ENCODE measurements at regions not wholly inside any gene's neighbourhood (a gene's known extent, or its start where the extent isn't known, plus 50 kb on each side); places are given as distances from the start of the nearest gene placed in this dataset.

- POLR2A ChIA-PET: no interaction called here
- Mint-ChIP-seq H3K4me3 (no peak overlapping the region), H3K9me3 (peaks cover 0 to 7% (median 0%) of the 10 kb centered on the region in 3 donors), H3K27me3 (no peaks in the 10 kb centered on the region), H3K36me3 (no peaks in the 10 kb centered on the region), H3K4me1 (no peaks in the 10 kb centered on the region), H3K27ac (no peak overlapping the region)
- no peaks in the 10 kb centered on the region for H3K9me3 ChIP-seq
- no peaks in the 10 kb centered on the region for H3K4me1 ChIP-seq (ENCODE audit: control insufficient read depth in 1 of 2, extremely low read depth in 1 of 2, insufficient read depth in 2 of 2, low read length in 2 of 2)
- no peak overlapping the region for H3K4me3 ChIP-seq (ENCODE audit: control insufficient read depth in 1 of 2, extremely low read depth in 1 of 2, low read length in 1 of 2)
- CTCF ChIA-PET: no interaction called here
- no peaks in the 10 kb centered on the region for H3K36me3 ChIP-seq (ENCODE audit: control insufficient read depth in 2 of 2, extremely low read depth in 1 of 2, insufficient read depth in 1 of 2, low read length in 1 of 2)
- no peak for DNase-seq
- no peaks in the 10 kb centered on the region for H3K27me3 ChIP-seq (replicated peaks in 1 of 2; ENCODE audit: control insufficient read depth in 2 of 2, extremely low read depth in 1 of 2, insufficient read depth in 2 of 2, low read length in 1 of 2)
- WGBS (ENCODE audit: insufficient coverage): 0% methylated on average over 1 of the region's 4 CpGs
- H3K27ac ChIP-seq (ENCODE audit: low read length): no peak overlapping the region
- ATAC-seq (replicated peaks in 1 of 4): no peak
Measured at GRCh38 chr1:195876792-195877191, 731.4 kb downstream of the KCNT2 start.

GRCh38 chr1:195872376-195872775 lies 735.9 kb downstream of the KCNT2 start:
- no peak overlapping the region for H3K27ac Mint-ChIP-seq
- H3K27ac ChIP-seq (ENCODE audit: low read length): no peak overlapping the region
- no peaks in the 10 kb centered on the region for H3K36me3 ChIP-seq (ENCODE audit: control insufficient read depth in 2 of 2, extremely low read depth in 1 of 2, insufficient read depth in 1 of 2, low read length in 1 of 2)
- ChIA-PET POLR2A (no interaction called here), CTCF (no interaction called here)
- H3K4me3 Mint-ChIP-seq: no peak overlapping the region
- no peaks in the 10 kb centered on the region for H3K27me3 ChIP-seq (replicated peaks in 1 of 2; ENCODE audit: control insufficient read depth in 2 of 2, extremely low read depth in 1 of 2, insufficient read depth in 2 of 2, low read length in 1 of 2)
- no peaks in the 10 kb centered on the region for H3K9me3 ChIP-seq
- no peak for ATAC-seq (replicated peaks in 1 of 4)
- no peaks in the 10 kb centered on the region for H3K4me1 ChIP-seq (ENCODE audit: control insufficient read depth in 1 of 2, extremely low read depth in 1 of 2, insufficient read depth in 2 of 2, low read length in 2 of 2)
- H3K4me3 ChIP-seq (ENCODE audit: control insufficient read depth in 1 of 2, extremely low read depth in 1 of 2, low read length in 1 of 2): no peak overlapping the region
- no peak for DNase-seq
- H3K36me3 Mint-ChIP-seq: no peaks in the 10 kb centered on the region
- H3K4me1 Mint-ChIP-seq: no peaks in the 10 kb centered on the region
- H3K9me3 Mint-ChIP-seq: peaks cover 0 to 7% (median 0%) of the 10 kb centered on the region in 3 donors
- H3K27me3 Mint-ChIP-seq: no peaks in the 10 kb centered on the region
- WGBS (ENCODE audit: insufficient coverage): 13% methylated on average over 1 of the region's 3 CpGs

- Histone ChIP-seq H3K9me3 (no peaks in the 10 kb centered on the region), H3K4me1 (ENCODE audit: control insufficient read depth in 1 of 2, extremely low read depth in 1 of 2, insufficient read depth in 2 of 2, low read length in 2 of 2) (no peaks in the 10 kb centered on the region), H3K4me3 (ENCODE audit: control insufficient read depth in 1 of 2, extremely low read depth in 1 of 2, low read length in 1 of 2) (no peak overlapping the region), H3K27me3 (replicated peaks in 1 of 2; ENCODE audit: control insufficient read depth in 2 of 2, extremely low read depth in 1 of 2, insufficient read depth in 2 of 2, low read length in 1 of 2) (no peaks in the 10 kb centered on the region), H3K27ac (ENCODE audit: low read length) (no peak overlapping the region), H3K36me3 (ENCODE audit: control insufficient read depth in 2 of 2, extremely low read depth in 1 of 2, insufficient read depth in 1 of 2, low read length in 1 of 2) (no peaks in the 10 kb centered on the region)
- H3K9me3 Mint-ChIP-seq: peaks cover 0 to 7% (median 0%) of the 10 kb centered on the region in 3 donors
- ChIA-PET CTCF (no interaction called here), POLR2A (no interaction called here)
- H3K36me3 Mint-ChIP-seq: no peaks in the 10 kb centered on the region
- no peak overlapping the region for H3K4me3 Mint-ChIP-seq
- no peaks in the 10 kb centered on the region for H3K4me1 Mint-ChIP-seq
- no peak overlapping the region for H3K27ac Mint-ChIP-seq
- ATAC-seq (replicated peaks in 1 of 4) (no peak), DNase-seq (no peak)
- H3K27me3 Mint-ChIP-seq: no peaks in the 10 kb centered on the region
Measured at GRCh38 chr1:195867638-195868037, 740.6 kb downstream of the KCNT2 start.

GRCh38 chr1:195866781-195867222 lies 741.4 kb downstream of the KCNT2 start:
- no CpG with 5 or more reads among the region's 1 CpG for WGBS (ENCODE audit: insufficient coverage)

GRCh38 chr1:195866091-195866780 lies 742.0 kb downstream of the KCNT2 start:
- H3K9me3 Mint-ChIP-seq: peaks cover 0 to 3% (median 0%) of the 10 kb centered on the region in 3 donors
- H3K4me3 Mint-ChIP-seq: no peak overlapping the region
- Histone ChIP-seq H3K27ac (ENCODE audit: low read length) (no peak overlapping the region), H3K4me1 (ENCODE audit: control insufficient read depth in 1 of 2, extremely low read depth in 1 of 2, insufficient read depth in 2 of 2, low read length in 2 of 2) (no peaks in the 10 kb centered on the region), H3K4me3 (ENCODE audit: control insufficient read depth in 1 of 2, extremely low read depth in 1 of 2, low read length in 1 of 2) (no peak overlapping the region), H3K36me3 (ENCODE audit: control insufficient read depth in 2 of 2, extremely low read depth in 1 of 2, insufficient read depth in 1 of 2, low read length in 1 of 2) (no peaks in the 10 kb centered on the region), H3K27me3 (replicated peaks in 1 of 2; ENCODE audit: control insufficient read depth in 2 of 2, extremely low read depth in 1 of 2, insufficient read depth in 2 of 2, low read length in 1 of 2) (no peaks in the 10 kb centered on the region), H3K9me3 (no peaks in the 10 kb centered on the region)
- H3K27me3 Mint-ChIP-seq: no peaks in the 10 kb centered on the region
- H3K4me1 Mint-ChIP-seq: no peaks in the 10 kb centered on the region
- DNase-seq: no peak
- WGBS (ENCODE audit: insufficient coverage): 50% methylated on average over 1 of the region's 6 CpGs
- POLR2A ChIA-PET: no interaction called here
- H3K36me3 Mint-ChIP-seq: no peaks in the 10 kb centered on the region
- H3K27ac Mint-ChIP-seq: no peak overlapping the region
- CTCF ChIA-PET: no interaction called here
- no peak for ATAC-seq (replicated peaks in 1 of 4)

More at GRCh38 chr1:195866781-195867222, 741.4 kb downstream of the KCNT2 start:
- ATAC-seq (replicated peaks in 1 of 4) (no peak), DNase-seq (no peak)
- peaks cover 0 to 3% (median 0%) of the 10 kb centered on the region in 3 donors for H3K9me3 Mint-ChIP-seq
- no peaks in the 10 kb centered on the region for H3K27me3 ChIP-seq (replicated peaks in 1 of 2; ENCODE audit: control insufficient read depth in 2 of 2, extremely low read depth in 1 of 2, insufficient read depth in 2 of 2, low read length in 1 of 2)
- H3K9me3 ChIP-seq: no peaks in the 10 kb centered on the region
- no peaks in the 10 kb centered on the region for H3K4me1 ChIP-seq (ENCODE audit: control insufficient read depth in 1 of 2, extremely low read depth in 1 of 2, insufficient read depth in 2 of 2, low read length in 2 of 2)
- no peak overlapping the region for H3K4me3 ChIP-seq (ENCODE audit: control insufficient read depth in 1 of 2, extremely low read depth in 1 of 2, low read length in 1 of 2)
- no peaks in the 10 kb centered on the region for H3K36me3 ChIP-seq (ENCODE audit: control insufficient read depth in 2 of 2, extremely low read depth in 1 of 2, insufficient read depth in 1 of 2, low read length in 1 of 2)
- no peak overlapping the region for H3K27ac ChIP-seq (ENCODE audit: low read length)
- no peaks in the 10 kb centered on the region for H3K27me3 Mint-ChIP-seq
- no peaks in the 10 kb centered on the region for H3K4me1 Mint-ChIP-seq
- ChIA-PET POLR2A (no interaction called here), CTCF (no interaction called here)
- H3K4me3 Mint-ChIP-seq: no peak overlapping the region
- no peaks in the 10 kb centered on the region for H3K36me3 Mint-ChIP-seq
- H3K27ac Mint-ChIP-seq: no peak overlapping the region

- H3K4me1 ChIP-seq (ENCODE audit: control insufficient read depth in 1 of 2, extremely low read depth in 1 of 2, insufficient read depth in 2 of 2, low read length in 2 of 2): no peaks in the 10 kb centered on the region
- no peak overlapping the region for H3K27ac ChIP-seq (ENCODE audit: low read length)
- no peaks in the 10 kb centered on the region for H3K36me3 ChIP-seq (ENCODE audit: control insufficient read depth in 2 of 2, extremely low read depth in 1 of 2, insufficient read depth in 1 of 2, low read length in 1 of 2)
- no peak overlapping the region for H3K27ac Mint-ChIP-seq
- no peaks in the 10 kb centered on the region for H3K9me3 ChIP-seq
- no CpG with 5 or more reads among the region's 2 CpGs for WGBS (ENCODE audit: insufficient coverage)
- no peaks in the 10 kb centered on the region for H3K36me3 Mint-ChIP-seq
- peaks cover 0 to 9% (median 2%) of the 10 kb centered on the region in 3 donors for H3K9me3 Mint-ChIP-seq
- CTCF ChIA-PET: no interaction called here
- H3K27me3 Mint-ChIP-seq: no peaks in the 10 kb centered on the region
- H3K27me3 ChIP-seq (replicated peaks in 1 of 2; ENCODE audit: control insufficient read depth in 2 of 2, extremely low read depth in 1 of 2, insufficient read depth in 2 of 2, low read length in 1 of 2): no peaks in the 10 kb centered on the region
- H3K4me1 Mint-ChIP-seq: no peaks in the 10 kb centered on the region
- POLR2A ChIA-PET: no interaction called here
- DNase-seq (no peak), ATAC-seq (replicated peaks in 1 of 4) (no peak)
- no peak overlapping the region for H3K4me3 Mint-ChIP-seq
- H3K4me3 ChIP-seq (ENCODE audit: control insufficient read depth in 1 of 2, extremely low read depth in 1 of 2, low read length in 1 of 2): no peak overlapping the region
Measured at GRCh38 chr1:195851804-195852203, 756.4 kb downstream of the KCNT2 start.

Measured in T-cell (primary cell).